ENCODE measurements at regions not wholly inside any gene's neighbourhood (a gene's known extent, or its start where the extent isn't known, plus 50 kb on each side); places are given as distances from the start of the nearest gene placed in this dataset.

- TF ChIP-seq CTCF (IDR thresholded peaks at IDR 0.05 in 4 of 5, conservative IDR thresholded peaks at IDR 0.05 in 1 of 5), result no peak
- TF ChIP-seq POLR2A (IDR thresholded peaks at IDR 0.05), result no peak
Measured at GRCh38 chr18:6595666-6596065, 133.8 kb upstream of the ARHGAP28 start.

All from gastrocnemius medialis (tissue), 4 donors.